Chondrocyte (in vitro differentiated cells): ENCODE measurements at regions not wholly inside any gene's neighbourhood (a gene's known extent, or its start where the extent isn't known, plus 50 kb on each side); places are given as distances from the start of the nearest gene placed in this dataset.

Experiments used
- DNase-seq: peaks from one replicate; pipeline ENCODE4 v3.0.0; 2021; ENCODE audit warnings: mixed read lengths, low spot score
- H3K27ac Mint-ChIP-seq: one replicate; pipeline ENCODE4 v1.8.0; 2021; ENCODE audit warnings: mild to moderate bottlenecking, moderate library complexity, mixed read lengths; ENCODE audit not compliant: unreplicated experiment
- H3K27me3 Mint-ChIP-seq: 2 replicates; pipeline ENCODE4 v1.8.0; 2021; ENCODE audit warnings: low read depth, mixed read lengths
- H3K36me3 Mint-ChIP-seq: 2 replicates; pipeline ENCODE4 v1.8.0; 2021; ENCODE audit warnings: low read depth, mixed read lengths
- H3K4me1 Mint-ChIP-seq: 2 replicates; pipeline ENCODE4 v1.8.0; 2021; ENCODE audit warnings: low read depth, mild to moderate bottlenecking, mixed read lengths
- H3K4me3 Mint-ChIP-seq: one replicate; pipeline ENCODE4 v1.8.0; 2021; ENCODE audit warnings: mild to moderate bottlenecking, moderate library complexity, mixed read lengths; ENCODE audit not compliant: unreplicated experiment
- H3K9me3 Mint-ChIP-seq: 2 replicates; pipeline ENCODE4 v1.8.0; 2021; ENCODE audit warnings: low read depth, mixed read lengths
- TF ChIP-seq, protein P1 (sequence below): fragments of 200-600 bp; sonication (generic); IDR thresholded peaks from 2 replicates; pipeline ENCODE4 v1.5.0; 2021; ENCODE audit warnings: antibody characterized with exemption, mild to moderate bottlenecking, moderate library complexity

DNA sequence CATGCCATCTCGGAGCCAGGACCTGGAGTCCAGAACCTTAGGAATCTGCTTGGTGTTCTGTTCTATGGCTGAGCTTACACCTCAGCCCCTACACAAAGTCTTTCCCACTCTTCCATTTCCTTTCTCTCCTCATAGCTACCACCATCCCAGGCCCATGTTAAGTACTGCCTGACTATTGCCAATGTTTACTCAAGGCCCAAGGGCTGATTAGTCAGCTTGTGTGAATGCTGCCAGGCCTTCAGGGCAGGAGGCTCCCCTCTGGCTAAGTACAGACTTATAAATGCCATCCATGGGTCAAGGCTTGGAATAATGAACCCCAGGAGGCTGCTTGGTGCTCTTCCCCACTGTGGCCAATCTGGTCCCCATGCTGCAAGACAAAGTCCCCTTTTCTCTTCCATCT lies 411.6 kb upstream of the MAGEB18 start:
- Mint-ChIP-seq H3K9me3 (no peaks in the 10 kb centered on the region), H3K36me3 (no peaks in the 10 kb centered on the region), H3K4me1 (no peaks in the 10 kb centered on the region), H3K27ac (no peak overlapping the region), H3K4me3 (no peak overlapping the region), H3K27me3 (peaks cover 5% of the 10 kb centered on the region)
- TF ChIP-seq, protein P1, sequence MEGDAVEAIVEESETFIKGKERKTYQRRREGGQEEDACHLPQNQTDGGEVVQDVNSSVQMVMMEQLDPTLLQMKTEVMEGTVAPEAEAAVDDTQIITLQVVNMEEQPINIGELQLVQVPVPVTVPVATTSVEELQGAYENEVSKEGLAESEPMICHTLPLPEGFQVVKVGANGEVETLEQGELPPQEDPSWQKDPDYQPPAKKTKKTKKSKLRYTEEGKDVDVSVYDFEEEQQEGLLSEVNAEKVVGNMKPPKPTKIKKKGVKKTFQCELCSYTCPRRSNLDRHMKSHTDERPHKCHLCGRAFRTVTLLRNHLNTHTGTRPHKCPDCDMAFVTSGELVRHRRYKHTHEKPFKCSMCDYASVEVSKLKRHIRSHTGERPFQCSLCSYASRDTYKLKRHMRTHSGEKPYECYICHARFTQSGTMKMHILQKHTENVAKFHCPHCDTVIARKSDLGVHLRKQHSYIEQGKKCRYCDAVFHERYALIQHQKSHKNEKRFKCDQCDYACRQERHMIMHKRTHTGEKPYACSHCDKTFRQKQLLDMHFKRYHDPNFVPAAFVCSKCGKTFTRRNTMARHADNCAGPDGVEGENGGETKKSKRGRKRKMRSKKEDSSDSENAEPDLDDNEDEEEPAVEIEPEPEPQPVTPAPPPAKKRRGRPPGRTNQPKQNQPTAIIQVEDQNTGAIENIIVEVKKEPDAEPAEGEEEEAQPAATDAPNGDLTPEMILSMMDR, result no peak
- no peak for DNase-seq

- Mint-ChIP-seq H3K4me3 (no peak overlapping the region), H3K27ac (no peak overlapping the region), H3K36me3 (no peaks in the 10 kb centered on the region), H3K9me3 (no peaks in the 10 kb centered on the region), H3K4me1 (no peaks in the 10 kb centered on the region), H3K27me3 (peaks cover 6% of the 10 kb centered on the region)
- DNase-seq, result no peak
- TF ChIP-seq, protein P1, result no peak
Observed at GRCh38 chrX:25733148-25733547, 405.0 kb upstream of the MAGEB18 start.

GRCh38 chrX:25737540-25737939 lies 400.6 kb upstream of the MAGEB18 start:
- Mint-ChIP-seq H3K4me3 (no peak overlapping the region), H3K4me1 (no peaks in the 10 kb centered on the region), H3K36me3 (no peaks in the 10 kb centered on the region), H3K9me3 (no peaks in the 10 kb centered on the region), H3K27me3 (peaks cover 6% of the 10 kb centered on the region), H3K27ac (no peak overlapping the region)
- TF ChIP-seq, protein P1, result no peak
- DNase-seq, result no peak

DNA sequence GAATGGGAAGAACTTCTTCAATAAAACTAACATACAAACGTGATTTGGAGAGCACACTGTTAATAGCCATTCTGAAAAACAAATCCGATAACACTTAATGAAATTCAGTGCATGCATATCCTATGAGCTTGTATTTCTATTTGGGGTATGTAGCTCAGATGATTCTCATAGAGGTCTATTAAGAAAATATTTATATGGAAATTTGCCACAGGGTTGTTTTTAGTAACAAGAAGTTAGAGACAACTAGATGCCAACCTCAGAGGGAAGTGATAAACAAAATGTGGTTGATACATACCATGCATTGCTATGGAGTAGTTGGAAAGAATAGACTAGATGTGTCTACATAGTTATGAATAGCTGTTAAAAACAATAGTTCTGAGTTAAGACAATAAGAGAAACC lies 395.8 kb upstream of the MAGEB18 start:
- no peaks in the 10 kb centered on the region for H3K4me1 Mint-ChIP-seq
- no peaks in the 10 kb centered on the region for H3K9me3 Mint-ChIP-seq
- no peaks in the 10 kb centered on the region for H3K36me3 Mint-ChIP-seq
- H3K4me3 Mint-ChIP-seq, result no peak overlapping the region
- no peaks in the 10 kb centered on the region for H3K27me3 Mint-ChIP-seq
- TF ChIP-seq, protein P1, result no peak
- H3K27ac Mint-ChIP-seq, result no peak overlapping the region
- no peak for DNase-seq

DNA sequence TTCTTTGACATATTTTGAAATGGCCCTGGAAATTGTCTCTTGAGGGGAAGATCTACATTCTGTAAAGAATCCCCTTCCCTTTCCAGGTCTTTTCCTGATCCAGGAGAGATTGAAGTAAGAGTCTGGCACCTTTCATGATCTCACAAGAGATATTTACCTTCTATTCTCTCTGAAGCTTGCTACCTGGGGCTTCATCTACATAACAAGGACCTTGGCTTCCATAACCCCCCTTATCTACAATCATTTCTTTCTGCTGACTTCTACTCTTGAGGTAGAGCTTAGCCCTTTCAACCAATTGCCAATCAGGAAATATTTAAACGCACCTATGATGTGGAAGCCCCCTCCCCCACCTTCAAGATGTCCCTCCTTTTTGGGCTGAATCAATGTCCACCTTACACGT lies 383.7 kb upstream of the MAGEB18 start:
- DNase-seq, result no peak
- TF ChIP-seq, protein P1, result no peak
- H3K36me3 Mint-ChIP-seq, result no peaks in the 10 kb centered on the region
- H3K27ac Mint-ChIP-seq, result no peak overlapping the region
- H3K9me3 Mint-ChIP-seq, result peaks cover 7% of the 10 kb centered on the region
- no peak overlapping the region for H3K4me3 Mint-ChIP-seq
- no peaks in the 10 kb centered on the region for H3K4me1 Mint-ChIP-seq
- H3K27me3 Mint-ChIP-seq, result no peaks in the 10 kb centered on the region
